ENCODE measurements at regions not wholly inside any gene's neighbourhood (a gene's known extent, or its start where the extent isn't known, plus 50 kb on each side); places are given as distances from the start of the nearest gene placed in this dataset.

DNA sequence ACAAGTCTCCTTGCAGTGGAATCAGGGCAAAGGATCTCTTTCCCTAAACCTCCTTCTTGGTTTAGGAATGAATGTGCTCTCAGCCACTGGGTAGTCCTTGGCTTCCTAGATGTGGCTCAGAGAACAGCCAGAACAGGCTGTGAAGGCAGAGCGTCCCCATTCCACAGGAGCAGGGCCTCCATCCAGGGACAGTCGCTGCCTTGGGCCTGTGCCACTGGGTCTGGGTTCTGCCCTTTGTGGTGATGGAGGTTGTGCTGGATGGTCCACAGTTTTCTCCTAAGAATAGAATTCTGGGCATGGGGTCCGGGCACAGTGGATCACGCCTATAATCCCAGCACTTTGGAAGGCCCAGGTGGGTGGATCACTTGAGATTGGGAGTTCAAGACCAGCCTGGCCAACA is 516.5 kb upstream of the RAB6C start:
- intact Hi-C loops (cut with DNase I), result no loop called here
- H3K4me3 ChIP-seq, result no peak overlapping the region
- H3K9me3 ChIP-seq, result no peaks in the 10 kb centered on the region
- H3K27me3 ChIP-seq (replicated peaks; ENCODE audit: insufficient read depth), result no peaks in the 10 kb centered on the region
- TF ChIP-seq, protein P1, sequence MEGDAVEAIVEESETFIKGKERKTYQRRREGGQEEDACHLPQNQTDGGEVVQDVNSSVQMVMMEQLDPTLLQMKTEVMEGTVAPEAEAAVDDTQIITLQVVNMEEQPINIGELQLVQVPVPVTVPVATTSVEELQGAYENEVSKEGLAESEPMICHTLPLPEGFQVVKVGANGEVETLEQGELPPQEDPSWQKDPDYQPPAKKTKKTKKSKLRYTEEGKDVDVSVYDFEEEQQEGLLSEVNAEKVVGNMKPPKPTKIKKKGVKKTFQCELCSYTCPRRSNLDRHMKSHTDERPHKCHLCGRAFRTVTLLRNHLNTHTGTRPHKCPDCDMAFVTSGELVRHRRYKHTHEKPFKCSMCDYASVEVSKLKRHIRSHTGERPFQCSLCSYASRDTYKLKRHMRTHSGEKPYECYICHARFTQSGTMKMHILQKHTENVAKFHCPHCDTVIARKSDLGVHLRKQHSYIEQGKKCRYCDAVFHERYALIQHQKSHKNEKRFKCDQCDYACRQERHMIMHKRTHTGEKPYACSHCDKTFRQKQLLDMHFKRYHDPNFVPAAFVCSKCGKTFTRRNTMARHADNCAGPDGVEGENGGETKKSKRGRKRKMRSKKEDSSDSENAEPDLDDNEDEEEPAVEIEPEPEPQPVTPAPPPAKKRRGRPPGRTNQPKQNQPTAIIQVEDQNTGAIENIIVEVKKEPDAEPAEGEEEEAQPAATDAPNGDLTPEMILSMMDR (IDR thresholded peaks at IDR 0.05), result no peak
- no peak for TF ChIP-seq POLR2A (IDR thresholded peaks at IDR 0.05)
- no peak for TF ChIP-seq POLR2AphosphoS5 (IDR thresholded peaks at IDR 0.05)
- no peaks in the 10 kb centered on the region for H3K4me1 ChIP-seq (replicated peaks)
- no peak overlapping the region for H3K27ac ChIP-seq
- H3K36me3 ChIP-seq, result no peaks in the 10 kb centered on the region
- no peak for DNase-seq (ENCODE audit: low spot score)
- WGBS, result 95% methylated on average over 2 of the region's 4 CpGs

DNA sequence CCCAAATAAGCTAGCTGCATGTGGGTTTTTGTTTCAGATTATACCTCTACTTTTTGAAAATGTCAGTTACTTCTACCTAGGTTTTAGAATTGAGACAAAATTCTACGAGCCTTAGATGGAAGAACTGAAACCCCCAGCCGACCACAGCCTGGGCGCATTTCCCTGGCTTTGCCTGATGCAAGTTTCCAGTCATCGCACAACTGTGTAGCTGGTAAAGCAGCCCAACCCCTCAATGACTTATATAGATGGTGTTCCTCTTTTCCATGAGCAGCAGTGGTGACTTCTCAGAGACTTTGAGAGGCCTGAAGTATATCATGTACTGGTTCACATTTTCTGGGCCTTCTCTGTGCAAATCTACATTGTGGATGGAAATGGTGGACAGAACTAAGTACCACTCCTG is 515.4 kb upstream of the RAB6C start:
- Histone ChIP-seq H3K27ac (no peak overlapping the region), H3K4me3 (no peak overlapping the region), H3K4me1 (replicated peaks) (no peaks in the 10 kb centered on the region), H3K9me3 (no peaks in the 10 kb centered on the region), H3K36me3 (no peaks in the 10 kb centered on the region), H3K27me3 (replicated peaks; ENCODE audit: insufficient read depth) (no peaks in the 10 kb centered on the region)
- TF ChIP-seq, protein P1 (IDR thresholded peaks at IDR 0.05), result no peak
- TF ChIP-seq POLR2A (IDR thresholded peaks at IDR 0.05) (no peak), POLR2AphosphoS5 (IDR thresholded peaks at IDR 0.05) (no peak)
- intact Hi-C loops (cut with DNase I), result no loop called here
- 94% methylated on average over 4 of the region's 4 CpGs for WGBS
- no peak for DNase-seq (ENCODE audit: low spot score)

DNA sequence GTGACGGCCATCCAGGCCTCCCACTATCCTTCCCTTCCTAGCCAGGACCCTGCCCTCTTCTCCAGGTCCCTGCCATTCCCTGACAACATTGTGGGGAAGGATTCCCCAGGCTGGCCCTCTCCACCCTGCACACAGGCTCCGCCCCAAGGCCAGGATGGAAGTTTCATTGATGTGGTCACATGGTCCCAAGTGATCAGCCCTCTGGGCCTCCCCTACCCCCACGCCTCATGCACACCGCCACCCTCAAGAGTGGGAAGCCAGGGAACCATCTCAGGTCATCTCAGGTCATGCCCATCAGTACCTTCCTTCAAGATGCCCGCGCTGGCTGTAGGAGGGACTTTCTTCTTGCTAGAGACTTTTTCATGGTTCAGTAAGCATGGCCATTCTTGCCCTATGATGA is 514.8 kb upstream of the RAB6C start:
- WGBS, result 98% methylated on average over 6 of the region's 6 CpGs
- no peak overlapping the region for H3K4me3 ChIP-seq
- H3K4me1 ChIP-seq (replicated peaks), result no peaks in the 10 kb centered on the region
- H3K27me3 ChIP-seq (replicated peaks; ENCODE audit: insufficient read depth), result no peaks in the 10 kb centered on the region
- no peaks in the 10 kb centered on the region for H3K9me3 ChIP-seq
- intact Hi-C loops (cut with DNase I), result no loop called here
- DNase-seq (ENCODE audit: low spot score), result no peak
- no peaks in the 10 kb centered on the region for H3K36me3 ChIP-seq
- H3K27ac ChIP-seq, result no peak overlapping the region
- TF ChIP-seq, protein P1 (IDR thresholded peaks at IDR 0.05), result no peak
- TF ChIP-seq POLR2AphosphoS5 (IDR thresholded peaks at IDR 0.05) (no peak), POLR2A (IDR thresholded peaks at IDR 0.05) (no peak)

DNA sequence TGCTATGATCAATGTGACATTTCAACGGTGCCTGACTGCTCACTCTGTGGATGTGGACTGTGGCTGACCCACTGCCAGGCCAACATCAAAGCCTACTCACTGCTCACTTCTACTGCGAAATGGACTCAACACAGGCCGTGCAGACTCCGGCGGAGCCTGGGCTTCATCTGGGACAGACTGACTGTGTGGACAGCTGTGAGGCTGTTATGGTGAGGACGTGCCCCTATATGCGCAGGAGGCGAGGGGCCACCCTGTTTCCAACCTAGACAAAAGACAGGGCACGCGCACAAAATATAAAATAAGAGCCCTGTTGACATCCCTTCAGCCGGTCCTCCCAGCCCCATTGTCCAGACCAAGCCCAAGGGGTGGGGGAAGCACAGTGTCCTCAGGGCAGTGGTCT is 514.4 kb upstream of the RAB6C start:
- Histone ChIP-seq H3K27me3 (replicated peaks; ENCODE audit: insufficient read depth) (no peaks in the 10 kb centered on the region), H3K36me3 (no peaks in the 10 kb centered on the region), H3K9me3 (no peaks in the 10 kb centered on the region), H3K27ac (no peak overlapping the region), H3K4me3 (no peak overlapping the region), H3K4me1 (replicated peaks) (no peaks in the 10 kb centered on the region)
- intact Hi-C loops (cut with DNase I), result no loop called here
- no peak for DNase-seq (ENCODE audit: low spot score)
- no peak for TF ChIP-seq POLR2AphosphoS5 (IDR thresholded peaks at IDR 0.05)
- no peak for TF ChIP-seq POLR2A (IDR thresholded peaks at IDR 0.05)
- TF ChIP-seq, protein P1 (IDR thresholded peaks at IDR 0.05), result no peak
- WGBS, result 97% methylated on average over 11 of the region's 11 CpGs

DNA sequence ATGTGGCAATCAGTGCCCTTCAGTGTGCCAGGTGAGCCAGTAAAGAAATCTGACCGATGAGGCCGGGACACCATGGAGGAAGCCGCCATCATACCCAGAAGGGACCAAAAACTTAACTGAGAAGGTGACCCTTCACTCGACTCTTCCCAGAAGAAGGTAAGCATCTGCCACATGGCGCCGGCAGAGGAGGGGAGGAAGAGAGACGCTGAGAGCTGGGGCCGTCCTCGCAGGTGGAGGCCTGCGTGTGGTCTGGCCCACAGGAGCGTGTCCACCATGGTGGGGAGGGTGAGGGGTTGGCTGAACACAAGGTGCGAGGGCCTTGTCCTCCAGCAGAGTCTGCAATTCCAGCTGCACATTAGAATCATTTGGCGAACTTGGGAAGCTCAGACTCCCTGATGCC is 513.1 kb upstream of the RAB6C start:
- DNase-seq (ENCODE audit: low spot score), result no peak
- H3K4me3 ChIP-seq, result no peak overlapping the region
- H3K27me3 ChIP-seq (replicated peaks; ENCODE audit: insufficient read depth), result no peaks in the 10 kb centered on the region
- intact Hi-C loops (cut with DNase I), result no loop called here
- WGBS, result 94% methylated on average over 13 of the region's 13 CpGs
- H3K36me3 ChIP-seq, result no peaks in the 10 kb centered on the region
- no peaks in the 10 kb centered on the region for H3K9me3 ChIP-seq
- no peaks in the 10 kb centered on the region for H3K4me1 ChIP-seq (replicated peaks)
- H3K27ac ChIP-seq, result no peak overlapping the region
- no peak for TF ChIP-seq POLR2A (IDR thresholded peaks at IDR 0.05)
- TF ChIP-seq POLR2AphosphoS5 (IDR thresholded peaks at IDR 0.05), result no peak
- TF ChIP-seq, protein P1 (IDR thresholded peaks at IDR 0.05), result no peak

All from prostate gland (tissue), 2 donors.